NAMALWA (cell line): ENCODE measurements at regions not wholly inside any gene's neighbourhood (a gene's known extent, or its start where the extent isn't known, plus 50 kb on each side); places are given as distances from the start of the nearest gene placed in this dataset.
"Not testable (repeated sequence)": the region's sequence is repeated elsewhere in the genome, so short reads cannot be mapped to it uniquely, and the experiment has no call there.

Experiments used
- DNase-seq: peaks from one replicate; pipeline ENCODE4 v3.0.0-alpha.2; 2015; ENCODE audit warnings: low spot score

- no peak for DNase-seq
Observed at GRCh38 chr18:51458861-51459260, 261.4 kb upstream of the MEX3C start.

GRCh38 chr18:51461956-51462355 lies 264.5 kb upstream of the MEX3C start:
- DNase-seq, result no peak

DNA sequence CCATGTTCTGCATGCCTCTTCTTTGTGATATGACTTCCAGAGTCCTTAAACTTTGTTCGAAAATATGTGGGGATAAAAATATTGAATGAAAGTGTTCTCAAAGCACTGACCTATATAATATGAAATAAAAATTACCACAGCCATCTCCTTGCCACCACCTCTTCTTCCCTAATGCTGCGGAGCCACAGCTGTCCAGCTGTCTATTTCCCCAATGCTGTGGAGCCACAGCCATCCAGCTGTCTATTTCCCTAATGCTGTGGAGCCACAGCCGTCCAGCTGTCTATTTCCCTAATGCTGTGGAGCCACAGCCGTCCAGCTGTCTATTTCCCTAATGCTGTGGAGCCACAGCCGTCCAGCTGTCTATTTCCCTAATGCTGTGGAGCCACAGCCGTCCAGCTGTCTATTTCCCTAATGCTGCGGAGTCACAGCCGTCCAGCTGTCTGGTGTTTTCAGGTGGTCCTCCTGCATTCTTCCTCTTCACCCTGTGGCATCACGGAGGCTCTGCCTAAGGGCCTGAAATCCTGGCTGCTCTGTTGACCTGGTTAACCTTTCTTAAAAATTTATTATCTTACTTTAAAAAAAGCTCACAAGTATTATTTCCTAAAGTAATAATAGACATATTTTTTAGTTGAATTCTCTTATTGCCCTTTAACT lies 266.1 kb upstream of the MEX3C start:
- no peak for DNase-seq

DNA sequence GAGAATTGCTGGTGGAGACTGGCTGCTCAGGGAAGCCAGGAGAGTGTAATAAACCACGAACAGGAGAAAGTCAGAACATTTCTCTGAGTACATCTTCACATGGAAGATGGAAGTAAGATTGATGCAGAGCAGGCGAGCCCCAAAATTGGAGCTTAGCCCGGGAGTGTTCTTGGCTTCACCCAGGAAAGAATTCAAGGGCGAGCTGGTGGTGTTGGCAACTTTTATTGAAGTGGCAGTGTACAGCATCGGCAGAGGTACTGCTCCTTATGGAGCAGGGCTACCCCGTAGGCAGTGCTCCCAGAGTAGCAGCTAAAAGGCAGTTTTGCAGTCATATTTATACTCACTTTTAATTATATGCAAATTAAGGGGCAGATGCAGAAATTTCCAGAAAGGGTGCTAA lies 281.4 kb upstream of the MEX3C start:
- DNase-seq, result no peak

- DNase-seq, result no peak
Observed at GRCh38 chr18:51479736-51480135, 282.3 kb upstream of the MEX3C start.

DNA sequence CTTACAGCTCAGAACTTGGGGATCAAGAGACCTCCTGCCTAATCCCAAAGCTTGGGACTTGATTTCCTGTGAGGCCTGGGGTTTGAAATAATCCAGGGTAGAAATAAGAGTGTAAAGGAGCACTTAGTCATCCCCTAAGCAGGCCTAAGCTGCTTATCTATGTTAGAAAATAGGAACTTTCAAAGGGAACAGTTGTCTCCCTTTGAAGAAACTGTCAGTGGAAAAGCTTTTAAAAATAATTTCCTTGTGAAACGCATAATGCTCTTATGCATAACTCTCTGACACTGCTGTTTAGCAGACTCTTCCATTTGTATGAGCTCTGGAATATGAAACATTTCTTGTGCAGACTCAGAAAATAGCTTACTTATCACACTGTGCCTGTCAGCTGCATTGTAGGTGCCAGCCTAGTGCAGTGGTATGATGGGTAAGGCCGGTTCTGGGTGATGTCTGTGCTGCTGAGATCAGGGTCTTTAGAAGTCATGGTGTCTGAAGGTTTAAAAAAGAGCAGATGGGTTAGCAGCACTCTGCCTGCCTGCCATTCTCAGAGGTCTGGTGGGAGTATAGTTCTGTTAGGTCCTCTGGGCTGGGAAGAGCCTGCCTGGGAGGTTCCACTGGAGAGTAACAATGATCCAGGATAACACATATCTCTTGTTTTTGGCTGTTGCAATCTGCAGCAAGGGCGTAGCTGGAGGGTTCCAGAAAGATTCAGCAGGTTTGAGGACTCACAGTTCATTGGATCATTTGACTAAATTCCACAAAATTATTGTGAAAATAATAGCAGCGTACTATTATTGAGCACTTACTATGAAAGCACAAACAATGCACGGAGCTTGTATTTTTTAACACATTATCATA lies 283.2 kb upstream of the MEX3C start:
- DNase-seq, result no peak

- DNase-seq, result no peak
Observed at GRCh38 chr18:51486735-51487366, 289.4 kb upstream of the MEX3C start.

- no peak for DNase-seq
Observed at GRCh38 chr18:51490417-51490816, 292.9 kb upstream of the MEX3C start.

GRCh38 chr18:51490860-51491259 lies 293.4 kb upstream of the MEX3C start:
- no peak for DNase-seq

DNA sequence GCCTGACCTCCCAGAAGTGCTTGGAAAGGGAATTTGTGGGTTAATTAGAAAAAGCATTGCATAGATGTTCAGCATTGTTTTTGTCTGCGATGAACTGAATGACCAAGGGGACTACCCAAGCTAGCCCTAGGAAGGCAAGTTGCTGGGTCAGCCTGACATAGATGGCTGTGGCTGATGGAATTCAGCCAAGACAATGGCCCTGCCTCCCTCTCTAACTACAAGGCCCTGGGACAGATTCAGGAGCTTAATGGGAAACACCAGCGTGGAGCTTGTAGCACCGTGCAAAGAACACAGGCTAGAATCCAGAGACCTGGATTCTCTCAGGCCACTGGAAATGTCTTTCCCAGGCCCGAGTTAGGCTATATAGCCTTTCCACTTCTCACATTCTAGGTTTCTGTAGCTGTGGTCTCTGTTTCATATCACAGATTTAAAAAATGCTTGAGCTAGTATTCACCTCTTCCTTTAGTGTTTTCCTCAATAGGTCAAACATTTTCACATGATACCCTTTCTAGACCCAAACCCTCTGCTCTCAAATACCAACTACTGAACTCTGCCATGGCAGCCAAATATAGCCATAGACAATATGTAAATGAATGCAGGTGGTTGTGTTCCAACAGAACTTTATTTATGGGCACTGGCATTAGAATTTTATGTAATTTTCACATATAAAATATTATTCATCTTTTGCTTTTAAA lies 294.3 kb upstream of the MEX3C start:
- no peak for DNase-seq

DNA sequence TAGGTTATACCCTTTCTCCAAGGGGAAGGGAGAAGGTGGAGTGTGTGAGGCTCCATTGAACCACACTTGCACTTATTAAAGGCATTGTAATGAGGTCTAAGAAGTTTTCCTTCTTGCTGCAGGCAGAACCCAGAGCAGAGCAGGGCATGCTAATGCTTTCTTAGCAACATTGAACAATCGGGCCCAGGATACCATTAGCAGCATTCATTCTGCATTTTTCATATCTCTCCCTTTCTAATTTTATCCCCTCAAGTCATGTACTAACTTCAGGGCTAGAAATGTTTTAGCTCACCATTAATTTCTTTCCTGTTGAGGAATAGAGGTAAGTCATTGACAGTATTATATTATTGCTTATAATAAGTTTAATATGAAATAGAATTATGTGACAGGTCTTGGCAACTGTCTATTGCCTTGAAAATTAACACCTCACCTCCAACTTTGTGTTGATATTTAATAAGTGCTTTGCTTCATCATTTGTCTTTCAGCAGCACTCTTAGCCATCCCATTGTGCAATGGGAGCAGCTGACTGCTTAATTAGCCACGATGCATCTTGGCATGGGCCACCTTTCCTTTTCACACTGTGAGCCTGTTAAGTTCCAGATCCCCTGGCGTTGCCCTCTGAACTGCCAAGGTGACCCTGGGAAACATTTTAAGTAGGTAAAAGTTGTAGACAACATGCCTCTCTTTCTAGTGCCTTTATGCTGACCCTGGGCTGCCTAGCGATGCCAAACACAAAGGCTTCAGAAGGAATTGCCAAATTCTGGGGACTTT lies 300.8 kb upstream of the MEX3C start:
- no peak for DNase-seq

- DNase-seq, result no peak
Observed at GRCh38 chr18:51503351-51503750, 305.9 kb upstream of the MEX3C start.

DNA sequence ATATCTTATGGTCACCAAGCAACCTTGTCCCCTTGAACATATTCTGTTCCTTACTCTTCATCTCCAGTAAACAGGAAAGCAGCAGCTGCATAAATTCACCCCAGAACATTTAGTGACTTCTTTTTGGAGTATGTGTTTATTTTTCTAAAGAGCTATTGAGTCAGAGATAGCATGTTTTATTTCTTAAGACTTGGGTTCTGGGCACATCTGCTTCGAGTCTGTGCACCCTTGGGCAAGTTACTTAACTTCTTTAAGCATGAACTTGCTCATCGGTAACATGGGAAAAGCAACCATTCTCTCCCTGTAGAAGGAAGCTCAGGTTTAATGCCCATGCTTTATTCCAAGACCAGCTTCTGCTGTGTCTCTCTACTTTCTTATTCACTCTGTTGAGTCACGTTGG lies 309.3 kb upstream of the MEX3C start:
- no peak for DNase-seq

DNA sequence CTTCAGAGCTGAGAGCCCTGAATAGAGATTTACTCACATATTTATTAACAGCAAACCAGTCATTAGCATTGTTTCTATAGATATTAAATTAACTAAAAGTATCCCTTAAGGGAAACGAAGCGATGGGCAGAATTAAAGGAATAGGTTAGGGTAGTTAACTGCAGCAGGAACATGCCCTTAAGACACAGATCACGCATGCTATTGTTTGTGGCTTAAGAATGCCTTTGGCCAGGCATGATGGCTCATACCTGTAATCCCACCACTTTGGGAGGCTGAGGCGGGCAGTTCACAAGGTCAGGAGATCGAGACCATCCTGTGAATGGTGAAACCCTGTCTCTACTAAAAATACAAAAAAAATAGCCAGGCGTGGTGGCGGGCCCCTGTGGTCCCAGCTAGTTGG lies 310.9 kb upstream of the MEX3C start:
- not testable (repeated sequence) for DNase-seq

- DNase-seq, result no peak
Observed at GRCh38 chr18:51510020-51510419, 312.5 kb upstream of the MEX3C start.

DNA sequence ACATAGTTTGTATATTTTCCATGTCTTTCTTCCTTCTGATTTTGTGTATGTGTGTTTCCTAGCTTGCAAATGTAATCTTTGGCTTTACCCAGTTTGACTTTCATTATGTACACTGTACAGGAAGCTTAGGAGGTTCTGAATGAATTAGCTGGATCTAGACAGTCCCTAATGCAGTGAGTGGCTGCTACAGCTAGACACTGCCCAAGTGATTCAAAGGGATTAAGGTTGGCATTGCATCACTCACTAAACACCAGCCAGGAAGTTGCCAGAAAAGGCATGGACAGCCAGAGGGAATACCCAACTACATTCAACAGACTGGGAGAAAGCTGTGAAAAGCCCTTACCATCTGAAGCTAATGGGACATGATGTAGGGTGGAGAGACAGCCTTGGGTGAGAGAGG lies 316.0 kb upstream of the MEX3C start:
- DNase-seq, result no peak

- no peak for DNase-seq
Observed at GRCh38 chr18:51514128-51514527, 316.6 kb upstream of the MEX3C start.

DNA sequence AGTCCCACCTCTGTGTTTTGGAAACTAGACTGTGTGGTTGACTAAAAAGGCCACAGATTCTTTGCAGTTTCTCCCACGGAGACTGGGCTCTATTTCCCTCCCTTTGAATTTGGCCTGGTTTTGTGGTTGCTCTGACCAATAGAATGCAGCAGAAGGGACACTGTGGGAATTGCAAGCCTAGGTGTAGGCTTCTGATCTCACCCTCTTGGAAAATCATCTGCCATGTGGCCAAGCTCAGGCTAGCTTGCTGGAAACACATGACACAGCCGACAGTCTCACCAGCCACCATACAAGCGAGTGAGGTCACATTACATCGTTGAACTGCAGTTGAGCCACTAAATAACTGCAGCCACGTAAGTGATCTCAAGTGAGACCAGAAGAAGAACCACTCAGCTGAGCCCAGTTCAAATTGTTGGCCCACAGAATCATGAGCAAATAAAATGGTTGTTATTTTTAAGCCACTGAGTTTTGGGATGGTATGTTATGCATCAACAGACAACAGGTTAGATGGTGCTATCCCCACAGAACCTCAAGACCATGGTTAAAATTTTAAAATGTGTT lies 319.1 kb upstream of the MEX3C start:
- DNase-seq, result no peak

GRCh38 chr18:51519571-51519970 lies 322.1 kb upstream of the MEX3C start:
- no peak for DNase-seq

DNA sequence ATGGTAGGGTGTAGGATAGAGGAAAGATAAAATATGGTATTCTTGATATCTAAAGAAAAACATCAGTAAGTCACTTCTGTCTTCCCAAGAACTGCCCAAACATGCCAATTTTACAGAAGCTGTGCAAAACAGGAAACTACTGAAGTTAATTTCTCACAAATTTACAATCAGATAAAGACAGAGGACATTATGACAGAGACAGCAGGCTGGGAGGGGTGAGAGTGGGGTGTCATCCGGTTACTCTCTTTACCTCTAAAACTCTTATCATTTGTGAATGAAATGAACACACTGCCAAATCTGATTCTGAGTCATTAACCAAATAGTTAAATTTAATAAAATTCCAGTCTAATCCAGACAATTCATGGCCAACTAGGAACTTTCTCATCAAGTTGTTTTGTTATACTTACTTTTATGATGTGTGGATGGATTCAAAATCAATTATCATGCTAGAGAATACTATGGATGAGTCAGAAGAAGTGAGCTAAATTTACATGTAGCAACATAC lies 323.2 kb upstream of the MEX3C start:
- no peak for DNase-seq

- DNase-seq, result no peak
Observed at GRCh38 chr18:51522338-51522737, 324.9 kb upstream of the MEX3C start.
